ENCODE measurements at regions not wholly inside any gene's neighbourhood (a gene's known extent, or its start where the extent isn't known, plus 50 kb on each side); places are given as distances from the start of the nearest gene placed in this dataset.
A peak's percentile ranks its signal among the peaks of the same experiment; 100 is the strongest.

DNA sequence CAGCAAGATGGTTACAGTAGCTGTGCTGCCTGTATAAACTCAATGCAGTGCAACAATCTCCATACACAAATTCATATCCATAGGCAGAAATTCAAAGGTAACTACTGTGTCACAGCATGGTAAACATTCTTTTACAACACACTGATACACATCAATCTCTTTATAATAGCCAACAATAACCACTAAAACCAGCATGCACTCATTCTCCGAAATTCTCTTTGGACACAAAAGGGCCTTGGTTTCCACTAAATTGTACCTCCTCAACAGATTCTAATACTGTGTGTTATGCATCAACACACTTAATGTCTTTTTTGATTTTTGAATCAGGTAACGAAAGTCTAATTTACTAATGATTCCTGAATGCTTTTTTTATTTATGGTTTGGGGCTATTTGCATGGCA lies 1323.7 kb downstream of the GRIK2 start:
- no peak for DNase-seq
- TF ChIP-seq GATA1 (IDR thresholded peaks at IDR 0.05; ENCODE audit: low read depth, low read length) = no peak
- no peak for TF ChIP-seq POLR2A (IDR thresholded peaks at IDR 0.05; ENCODE audit: low read length)

GRCh38 chr6:102701019-102701418 lies 1307.5 kb downstream of the GRIK2 start:
- DNase-seq = no peak
- no peak for TF ChIP-seq GATA1 (IDR thresholded peaks at IDR 0.05; ENCODE audit: low read depth, low read length)
- TF ChIP-seq POLR2A (IDR thresholded peaks at IDR 0.05; ENCODE audit: low read length) = no peak

DNA sequence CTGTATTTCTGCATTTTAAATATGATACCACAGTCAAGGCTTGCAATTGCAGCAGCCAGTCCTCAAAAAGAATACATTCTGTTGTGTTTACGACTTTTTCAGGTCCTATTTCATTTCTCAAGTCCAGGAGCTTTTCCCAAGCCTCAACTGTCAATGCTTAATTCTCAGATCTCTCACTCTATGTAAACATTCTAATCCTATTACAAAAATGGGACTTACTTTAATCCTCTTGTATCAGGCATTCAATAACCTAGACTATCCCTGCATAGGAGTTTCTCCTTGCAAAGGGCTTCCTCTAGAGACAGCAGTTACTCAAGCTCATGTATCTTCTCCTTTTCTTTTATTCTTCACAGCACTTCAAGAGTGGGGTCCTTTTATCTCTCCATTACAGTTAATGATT lies 1293.0 kb downstream of the GRIK2 start:
- TF ChIP-seq POLR2A (IDR thresholded peaks at IDR 0.05; ENCODE audit: low read length) = no peak
- DNase-seq = no peak

DNA sequence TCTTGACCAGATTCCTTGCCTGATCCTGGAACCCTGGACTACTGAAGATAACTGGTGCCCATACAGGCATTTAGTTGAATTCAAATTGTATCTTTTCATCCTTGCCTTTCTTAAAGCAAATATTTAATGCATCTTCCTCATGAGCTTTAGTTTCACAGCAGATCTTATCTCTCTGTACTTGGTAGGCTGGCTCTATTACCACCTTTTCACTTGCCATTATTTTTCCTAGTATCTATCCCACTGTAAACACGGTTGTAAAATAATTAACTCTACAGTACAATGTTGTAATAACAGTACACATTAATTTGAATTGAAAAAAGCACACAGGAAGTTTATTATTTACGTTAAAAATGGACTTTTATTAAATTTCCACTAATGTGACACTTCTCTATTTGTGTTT lies 1286.9 kb downstream of the GRIK2 start:
- no peak for DNase-seq
- TF ChIP-seq POLR2A (IDR thresholded peaks at IDR 0.05; ENCODE audit: low read length) = no peak
- no peak for TF ChIP-seq GATA1 (IDR thresholded peaks at IDR 0.05; ENCODE audit: low read depth, low read length)

DNA sequence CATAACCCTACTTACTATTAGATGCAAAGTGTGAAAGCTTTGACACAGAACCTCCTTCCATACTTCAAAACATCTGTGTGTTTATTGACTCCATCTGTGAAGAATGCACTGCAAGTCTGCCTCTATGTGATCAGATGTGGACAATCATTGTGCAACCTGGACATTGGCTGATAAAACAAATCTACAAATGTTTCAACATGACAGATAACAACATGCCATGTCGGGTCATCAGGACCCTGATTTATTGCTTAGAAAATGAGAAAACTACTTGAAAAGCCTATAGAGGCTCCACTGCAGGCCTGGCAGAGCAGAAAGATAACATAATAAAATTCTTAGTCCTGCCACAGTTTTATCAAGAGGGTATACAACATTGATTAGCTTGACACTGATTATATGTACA lies 1286.4 kb downstream of the GRIK2 start:
- no peak for DNase-seq
- TF ChIP-seq POLR2A (IDR thresholded peaks at IDR 0.05; ENCODE audit: low read length) (no peak), GATA1 (IDR thresholded peaks at IDR 0.05; ENCODE audit: low read depth, low read length) (no peak)

DNA sequence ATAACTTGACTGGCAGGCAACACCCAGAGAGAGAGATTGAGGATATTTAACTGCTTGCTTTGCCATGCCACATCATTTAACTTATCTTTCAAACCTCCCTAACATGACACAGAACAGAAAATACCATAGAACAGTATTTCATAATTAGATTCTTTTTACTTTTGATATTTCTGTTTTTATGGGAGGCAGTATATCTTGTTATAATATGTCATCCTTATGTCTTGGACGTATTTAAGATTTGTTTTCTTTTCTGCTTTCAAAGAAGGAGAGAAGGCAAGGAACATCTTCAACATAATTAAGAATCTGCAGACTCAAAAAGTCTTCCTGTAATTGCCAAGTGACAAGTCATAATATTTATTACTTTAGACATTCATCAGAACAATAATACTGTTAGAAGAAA lies 1283.7 kb downstream of the GRIK2 start:
- TF ChIP-seq GATA1 (IDR thresholded peaks at IDR 0.05; ENCODE audit: low read depth, low read length) = no peak
- TF ChIP-seq POLR2A (IDR thresholded peaks at IDR 0.05; ENCODE audit: low read length) = no peak
- no peak for DNase-seq

- TF ChIP-seq POLR2A (IDR thresholded peaks at IDR 0.05; ENCODE audit: low read length) = no peak
- no peak for TF ChIP-seq GATA1 (IDR thresholded peaks at IDR 0.05; ENCODE audit: low read depth, low read length)
- no peak for DNase-seq
Measured at GRCh38 chr6:102670735-102671134, 1277.2 kb downstream of the GRIK2 start.

GRCh38 chr6:102662851-102663250 lies 1269.3 kb downstream of the GRIK2 start:
- DNase-seq = no peak
- no peak for TF ChIP-seq GATA1 (IDR thresholded peaks at IDR 0.05; ENCODE audit: low read depth, low read length)
- TF ChIP-seq POLR2A (IDR thresholded peaks at IDR 0.05; ENCODE audit: low read length) = no peak

DNA sequence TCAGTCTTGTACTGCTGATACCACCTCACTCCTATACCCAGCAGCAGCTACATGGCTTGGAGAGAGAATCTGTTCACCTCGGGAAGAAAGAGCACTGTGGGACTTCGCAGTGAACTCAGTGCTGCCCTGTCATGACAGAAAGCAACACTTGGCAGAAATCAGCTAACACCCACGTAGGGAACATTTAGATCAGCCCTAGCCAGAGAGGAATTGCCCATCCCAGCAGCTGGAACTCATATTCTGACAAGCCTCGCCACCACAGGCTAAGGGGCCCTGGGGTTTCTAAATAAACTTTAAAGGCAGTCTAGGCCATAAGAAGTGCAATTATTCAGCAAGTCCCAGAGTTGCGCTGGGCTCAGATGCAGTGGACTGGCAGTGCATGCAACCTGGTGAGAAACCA lies 1266.8 kb downstream of the GRIK2 start:
- TF ChIP-seq GATA1 (IDR thresholded peaks at IDR 0.05; ENCODE audit: low read depth, low read length) (no peak), POLR2A (IDR thresholded peaks at IDR 0.05; ENCODE audit: low read length) (no peak)
- no peak for DNase-seq

DNA sequence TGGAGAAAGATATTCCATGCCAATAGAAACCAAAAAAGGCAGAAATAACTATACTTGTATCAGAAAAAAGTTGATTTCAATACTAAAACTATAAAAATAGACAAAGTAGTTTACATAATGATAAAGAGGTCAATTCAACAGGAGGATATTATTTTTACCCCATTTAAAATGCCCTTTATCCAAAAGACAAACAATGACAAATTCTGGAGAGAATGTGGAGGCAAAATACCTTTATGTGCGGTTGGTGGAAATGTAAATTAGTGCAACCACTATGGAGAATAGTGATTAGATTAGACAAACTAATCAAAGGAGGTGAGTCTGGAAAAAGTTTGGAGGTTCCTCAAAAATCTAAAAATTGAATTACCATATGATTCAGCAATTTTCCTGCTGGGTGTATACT lies 1262.3 kb downstream of the GRIK2 start:
- TF ChIP-seq POLR2A (IDR thresholded peaks at IDR 0.05; ENCODE audit: low read length) = no peak
- TF ChIP-seq GATA1 (IDR thresholded peaks at IDR 0.05; ENCODE audit: low read depth, low read length) = no peak
- DNase-seq = no peak

DNA sequence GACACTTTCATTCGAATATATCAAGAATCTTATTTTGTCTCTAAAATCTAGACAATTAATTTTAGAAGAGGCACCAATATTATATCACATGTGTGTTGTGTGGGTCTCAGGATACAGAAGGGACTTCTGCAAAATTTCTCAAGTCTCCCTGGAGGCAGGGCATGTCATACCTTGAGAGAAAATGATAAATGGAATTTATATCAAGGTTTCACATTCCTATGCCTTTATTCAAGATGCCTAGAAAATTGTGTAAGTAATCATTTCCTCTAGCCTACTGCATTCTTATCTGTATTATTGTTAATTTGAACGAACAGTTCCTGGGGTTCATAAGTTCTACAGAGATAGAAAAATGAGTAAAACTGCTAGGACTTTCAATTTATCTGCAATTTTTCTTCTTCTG lies 1247.9 kb downstream of the GRIK2 start:
- DNase-seq = no peak
- no peak for TF ChIP-seq GATA1 (IDR thresholded peaks at IDR 0.05; ENCODE audit: low read depth, low read length)
- TF ChIP-seq POLR2A (IDR thresholded peaks at IDR 0.05; ENCODE audit: low read length) = no peak

DNA sequence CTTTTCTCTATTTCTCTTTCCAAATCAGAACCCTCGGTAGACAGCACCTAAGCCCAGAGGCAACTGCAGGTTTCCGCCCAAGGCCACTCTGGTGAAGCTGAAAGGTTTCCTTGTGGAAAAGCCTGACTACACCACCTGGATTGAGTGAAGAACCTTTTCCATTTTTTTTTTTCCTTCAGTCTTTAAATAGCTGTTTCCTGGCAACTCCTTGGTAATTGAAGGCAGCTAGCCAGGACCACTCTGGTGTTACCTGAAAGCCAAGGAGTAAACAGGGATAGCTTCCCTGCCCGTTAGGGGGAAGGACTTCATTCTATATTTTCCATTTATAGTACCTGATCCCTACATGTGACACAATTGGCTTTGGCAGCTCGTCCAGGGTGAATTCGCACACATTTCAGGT lies 1238.4 kb downstream of the GRIK2 start:
- TF ChIP-seq POLR2A (IDR thresholded peaks at IDR 0.05; ENCODE audit: low read length) (no peak), GATA1 (IDR thresholded peaks at IDR 0.05; ENCODE audit: low read depth, low read length) (no peak)
- DNase-seq = no peak

DNA sequence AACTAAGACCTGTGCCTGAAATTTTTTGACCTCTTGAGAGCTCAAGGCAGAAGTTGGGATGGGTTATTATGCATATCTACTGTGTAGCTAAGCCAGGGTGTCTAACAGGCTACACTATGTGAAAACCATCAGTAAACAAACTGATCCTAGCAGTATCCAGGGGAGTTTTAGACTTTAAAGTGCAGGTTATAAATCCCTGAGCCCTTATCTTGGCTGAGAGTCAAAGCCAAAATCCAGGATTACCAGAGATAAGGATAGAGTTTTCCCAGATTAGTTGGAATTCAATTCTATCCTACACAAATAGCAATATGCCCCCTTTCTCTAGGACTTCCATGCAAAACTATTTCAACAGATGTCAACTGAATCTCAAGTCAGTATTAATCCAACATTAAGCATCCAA lies 1229.7 kb downstream of the GRIK2 start:
- TF ChIP-seq GATA1 (IDR thresholded peaks at IDR 0.05; ENCODE audit: low read depth, low read length) (no peak), POLR2A (IDR thresholded peaks at IDR 0.05; ENCODE audit: low read length) (no peak)
- no peak for DNase-seq

DNA sequence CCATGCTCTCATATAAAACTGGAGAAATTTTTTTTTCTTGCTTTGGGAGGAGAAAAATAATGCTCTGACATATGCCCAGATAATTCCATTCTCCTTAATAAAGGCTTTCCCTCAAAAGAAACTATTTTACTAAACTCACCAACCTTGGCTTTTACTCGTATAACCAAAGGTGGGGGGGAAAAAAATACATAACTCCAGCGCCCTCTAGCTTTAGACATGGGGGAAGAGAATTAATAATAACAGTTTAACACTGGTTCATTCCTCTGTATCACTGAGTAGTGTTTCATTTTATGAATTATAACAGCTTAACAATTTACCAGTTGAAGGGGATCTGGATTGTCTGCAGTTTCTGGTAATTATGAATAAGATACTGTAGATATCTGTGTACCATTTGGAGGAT lies 1226.1 kb downstream of the GRIK2 start:
- TF ChIP-seq POLR2A (IDR thresholded peaks at IDR 0.05; ENCODE audit: low read length) = no peak
- TF ChIP-seq GATA1 (IDR thresholded peaks at IDR 0.05; ENCODE audit: low read depth, low read length) = no peak
- peak in 1 of 2 experiments; percentile 3 for DNase-seq

GRCh38 chr6:102582569-102582968 lies 1189.1 kb downstream of the GRIK2 start:
- TF ChIP-seq POLR2A (IDR thresholded peaks at IDR 0.05; ENCODE audit: low read length) = no peak
- DNase-seq = no peak

GRCh38 chr6:102581378-102582124 lies 1188.0 kb downstream of the GRIK2 start:
- no peak for TF ChIP-seq GATA1 (IDR thresholded peaks at IDR 0.05; ENCODE audit: low read depth, low read length)
- no peak for TF ChIP-seq POLR2A (IDR thresholded peaks at IDR 0.05; ENCODE audit: low read length)
- no peak for DNase-seq
